Keratinocyte (primary cell): ENCODE measurements at regions not wholly inside any gene's neighbourhood (a gene's known extent, or its start where the extent isn't known, plus 50 kb on each side); places are given as distances from the start of the nearest gene placed in this dataset.

Experiments
- CTCF ChIP-seq, 3 experiments: IDR thresholded peaks in 1 of 3; conservative IDR thresholded peaks in 1 of 3; optimal IDR thresholded peaks in 1 of 3; 2 replicates in 2 of 3; 3 replicates in 1 of 3; pipeline versions ENCODE3 to v1.5.1; 2011; ENCODE audit warnings: low read length in 3 of 3, mild to moderate bottlenecking in 3 of 3, moderate library complexity in 2 of 3, control low read depth in 1 of 3, inconsistent platforms in 1 of 3; ENCODE audit not compliant: insufficient read depth in 2 of 3; ENCODE audit errors: extremely low read depth in 1 of 3
- EZH2 ChIP-seq: IDR thresholded peaks from one replicate; pipeline ENCODE4 v1.6.1; 2012; ENCODE audit warnings: inconsistent platforms, mild to moderate bottlenecking, low read length, moderate library complexity

GRCh38 chr3:65151666-65152065 is 463.9 kb upstream of the ADAMTS9 start:
- TF ChIP-seq CTCF (optimal IDR thresholded peaks at IDR 0.05 in 1 of 3, IDR thresholded peaks at IDR 0.05 in 1 of 3, conservative IDR thresholded peaks at IDR 0.05 in 1 of 3; ENCODE audit: extremely low read depth in 1 of 3, insufficient read depth in 2 of 3, low read length in 3 of 3) (no peak), EZH2 (no peak)
